OCI-LY7 (cell line): ENCODE measurements at regions not wholly inside any gene's neighbourhood (a gene's known extent, or its start where the extent isn't known, plus 50 kb on each side); places are given as distances from the start of the nearest gene placed in this dataset.

Source experiments
- BruUV-seq: library from RNA; stranded (reverse); fragments of 400-500 nt; replicated peaks from 2 replicates; lab custom pipeline; 2021; lab: Mats Ljungman, UMichigan
- CTCF ChIA-PET: fragments of 300-600 bp; sonication (Branson Sonifier 250); formaldehyde crosslinking; loops from one replicate; lab custom pipeline; 2022; ENCODE audit warnings: antibody characterized with exemption; ENCODE audit not compliant: unreplicated experiment; lab: Charles Lee
- POLR2A ChIA-PET: fragments of 300-600 bp; sonication (Branson Sonifier 250); formaldehyde crosslinking; loops from one replicate; lab custom pipeline; 2022; ENCODE audit warnings: antibody characterized with exemption; lab: Charles Lee
- DNase-seq: peaks from one replicate; pipeline ENCODE4 v3.0.0-alpha.2; 2015; ENCODE audit warnings: low spot score
- H2AFZ ChIP-seq: fragments of 200-600 bp; sonication (generic), shearing (Covaris generic); 2 replicates; pipeline ENCODE4 v1.6.1; 2014; ENCODE audit warnings: mild to moderate bottlenecking, antibody characterized with exemption, low read length, moderate library complexity
- H3K27ac ChIP-seq: fragments of 200-600 bp; sonication (generic); 2 replicates; pipeline ENCODE4 v1.5.1; 2014; ENCODE audit warnings: mixed run types, low read depth, mild to moderate bottlenecking, moderate library complexity, low read length, inconsistent platforms; ENCODE audit not compliant: poor library complexity, severe bottlenecking
- H3K36me3 ChIP-seq: fragments of 200-600 bp; sonication (generic); 2 replicates; pipeline ENCODE4 v1.6.1; 2014; ENCODE audit warnings: mild to moderate bottlenecking, antibody characterized with exemption, low read length, moderate library complexity, mixed read lengths; ENCODE audit not compliant: insufficient read depth
- H3K4me1 ChIP-seq: fragments of 200-600 bp; sonication (generic); 2 replicates; pipeline ENCODE4 v1.5.1; 2014; ENCODE audit warnings: mild to moderate bottlenecking, low read length; ENCODE audit not compliant: insufficient read depth, poor library complexity, severe bottlenecking
- H3K4me2 ChIP-seq: fragments of 200-600 bp; sonication (generic); 2 replicates; pipeline ENCODE4 v1.6.1; 2014; ENCODE audit warnings: mild to moderate bottlenecking, low read length
- H3K4me3 ChIP-seq: fragments of 200-600 bp; sonication (generic); 2 replicates; pipeline ENCODE4 v1.5.1; 2014; ENCODE audit warnings: mild to moderate bottlenecking, low read depth, low read length; ENCODE audit not compliant: poor library complexity, severe bottlenecking
- H3K79me2 ChIP-seq: fragments of 200-600 bp; sonication (generic); 2 replicates; pipeline ENCODE4 v1.6.1; 2016; ENCODE audit warnings: low read depth, mild to moderate bottlenecking, low read length, moderate library complexity, mixed read lengths; ENCODE audit not compliant: insufficient read depth
- H3K9me2 ChIP-seq: fragments of 200-600 bp; sonication (generic); 2 replicates; pipeline ENCODE4 v1.6.1; 2016; ENCODE audit warnings: mild to moderate bottlenecking, low read length, mixed read lengths; ENCODE audit not compliant: insufficient read depth
- H3K9me3 ChIP-seq: fragments of 200-600 bp; sonication (generic); 2 replicates; pipeline ENCODE4 v1.6.1; 2014; ENCODE audit warnings: mild to moderate bottlenecking, mixed run types, low read length, mixed read lengths
- H4K20me1 ChIP-seq: fragments of 200-600 bp; sonication (generic); 2 replicates; pipeline ENCODE4 v1.6.1; 2014; ENCODE audit warnings: mild to moderate bottlenecking, antibody characterized with exemption, low read length, moderate library complexity, mixed read lengths; ENCODE audit not compliant: insufficient read depth
- EZH2phosphoT487 ChIP-seq: fragments of 200-600 bp; sonication (generic); IDR thresholded peaks from 2 replicates; pipeline ENCODE4 v1.6.1; 2018; ENCODE audit warnings: low read depth, borderline replicate concordance, mild to moderate bottlenecking, mixed run types, antibody characterized with exemption, low read length, moderate library complexity, mixed read lengths
- intact Hi-C: fragments of 100-400 bp; cut with micrococcal nuclease; formaldehyde crosslinking; loops from one replicate; pipeline ENCODE4 v1.10.0; 2022; ENCODE audit not compliant: unreplicated experiment
- TF ChIP-seq, protein P1 (sequence below): fragments of 200-600 bp; sonication (generic); conservative IDR thresholded peaks from 2 replicates; pipeline ENCODE4 v1.5.1; 2014; ENCODE audit warnings: mild to moderate bottlenecking, antibody characterized with exemption, low read length, moderate library complexity, mixed read lengths

GRCh38 chr2:219820767-219821166 lies 193.3 kb downstream of the SLC4A3 start:
- H3K4me3 ChIP-seq, result no peak overlapping the region
- intact Hi-C loops, result no loop called here
- H3K36me3 ChIP-seq, result no peaks in the 10 kb centered on the region
- TF ChIP-seq EZH2phosphoT487, result no peak
- TF ChIP-seq, protein P1, sequence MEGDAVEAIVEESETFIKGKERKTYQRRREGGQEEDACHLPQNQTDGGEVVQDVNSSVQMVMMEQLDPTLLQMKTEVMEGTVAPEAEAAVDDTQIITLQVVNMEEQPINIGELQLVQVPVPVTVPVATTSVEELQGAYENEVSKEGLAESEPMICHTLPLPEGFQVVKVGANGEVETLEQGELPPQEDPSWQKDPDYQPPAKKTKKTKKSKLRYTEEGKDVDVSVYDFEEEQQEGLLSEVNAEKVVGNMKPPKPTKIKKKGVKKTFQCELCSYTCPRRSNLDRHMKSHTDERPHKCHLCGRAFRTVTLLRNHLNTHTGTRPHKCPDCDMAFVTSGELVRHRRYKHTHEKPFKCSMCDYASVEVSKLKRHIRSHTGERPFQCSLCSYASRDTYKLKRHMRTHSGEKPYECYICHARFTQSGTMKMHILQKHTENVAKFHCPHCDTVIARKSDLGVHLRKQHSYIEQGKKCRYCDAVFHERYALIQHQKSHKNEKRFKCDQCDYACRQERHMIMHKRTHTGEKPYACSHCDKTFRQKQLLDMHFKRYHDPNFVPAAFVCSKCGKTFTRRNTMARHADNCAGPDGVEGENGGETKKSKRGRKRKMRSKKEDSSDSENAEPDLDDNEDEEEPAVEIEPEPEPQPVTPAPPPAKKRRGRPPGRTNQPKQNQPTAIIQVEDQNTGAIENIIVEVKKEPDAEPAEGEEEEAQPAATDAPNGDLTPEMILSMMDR, result no peak
- CTCF ChIA-PET, result no interaction called here
- no peaks in the 10 kb centered on the region for H3K4me1 ChIP-seq
- H3K9me2 ChIP-seq, result no peaks in the 10 kb centered on the region
- H2AFZ ChIP-seq, result no peak overlapping the region
- POLR2A ChIA-PET, result interaction anchor here (1.4 kb wide), 1 partner anchor 9 kb away, joined by 3 read pairs; no protein-coding TSS in a partner anchor
- no peaks in the 10 kb centered on the region for H4K20me1 ChIP-seq
- BruUV-seq, result no TSS peak
- H3K4me2 ChIP-seq, result no peak overlapping the region
- no peak for DNase-seq
- no peaks in the 10 kb centered on the region for H3K9me3 ChIP-seq
- no peak overlapping the region for H3K27ac ChIP-seq
- no peaks in the 10 kb centered on the region for H3K79me2 ChIP-seq

- BruUV-seq, result no TSS peak
These were observed 196.1 kb downstream of the SLC4A3 start for GRCh38 chr2:219823574-219823973.

GRCh38 chr2:219824996-219825395 lies 197.6 kb downstream of the SLC4A3 start:
- Histone ChIP-seq H3K9me2 (no peaks in the 10 kb centered on the region), H3K4me2 (no peak overlapping the region), H3K36me3 (no peaks in the 10 kb centered on the region), H3K79me2 (no peaks in the 10 kb centered on the region), H2AFZ (no peak overlapping the region), H3K27ac (no peak overlapping the region), H3K9me3 (no peaks in the 10 kb centered on the region), H3K4me1 (no peaks in the 10 kb centered on the region), H4K20me1 (no peaks in the 10 kb centered on the region), H3K4me3 (no peak overlapping the region)
- DNase-seq, result no peak
- no TSS peak for BruUV-seq
- TF ChIP-seq EZH2phosphoT487, result no peak
- TF ChIP-seq, protein P1, result no peak
- ChIA-PET POLR2A (no interaction called here), CTCF (no interaction called here)
- intact Hi-C loops, result no loop called here

More at GRCh38 chr2:219823574-219823973, 196.1 kb downstream of the SLC4A3 start:
- Histone ChIP-seq H3K4me1 (no peaks in the 10 kb centered on the region), H4K20me1 (no peaks in the 10 kb centered on the region), H2AFZ (no peak overlapping the region), H3K79me2 (no peaks in the 10 kb centered on the region), H3K9me2 (no peaks in the 10 kb centered on the region), H3K9me3 (no peaks in the 10 kb centered on the region), H3K27ac (no peak overlapping the region), H3K4me3 (no peak overlapping the region), H3K36me3 (no peaks in the 10 kb centered on the region), H3K4me2 (no peak overlapping the region)
- ChIA-PET CTCF (interaction anchor here (0.6 kb wide), 1 partner anchor 26 kb away, joined by 3 read pairs; no protein-coding TSS in a partner anchor), POLR2A (interaction anchor here (1.9 kb wide), 1 partner anchor 10 kb away, joined by 4 read pairs; no protein-coding TSS in a partner anchor)
- DNase-seq, result no peak
- intact Hi-C loops, result no loop called here
- no peak for TF ChIP-seq EZH2phosphoT487
- TF ChIP-seq, protein P1, result no peak
